Fibroblast of mammary gland (primary cell): ENCODE measurements at regions not wholly inside any gene's neighbourhood (a gene's known extent, or its start where the extent isn't known, plus 50 kb on each side); places are given as distances from the start of the nearest gene placed in this dataset.

Experiments used
- DNase-seq: peaks from one replicate; pipeline ENCODE4 v3.0.0-alpha.2; 2010; ENCODE audit warnings: low read depth
- H3K4me3 ChIP-seq: 2 replicates; pipeline ENCODE4 v1.5.1; 2011; ENCODE audit warnings: low read depth, mild to moderate bottlenecking, low read length, moderate library complexity; ENCODE audit not compliant: control insufficient read depth
- CTCF ChIP-seq: conservative IDR thresholded peaks from 2 replicates; pipeline ENCODE4 v1.5.1; 2011; ENCODE audit warnings: low read depth, low read length, inconsistent platforms; ENCODE audit not compliant: control insufficient read depth, insufficient read depth

GRCh38 chr3:84742915-84743425 is 215.8 kb upstream of the CADM2 start:
- H3K4me3 ChIP-seq, result no peak overlapping the region
- no peak for DNase-seq
- TF ChIP-seq CTCF, result no peak

- no peak for TF ChIP-seq CTCF
- no peak overlapping the region for H3K4me3 ChIP-seq
- DNase-seq, result no peak
These were observed 214.7 kb upstream of the CADM2 start for GRCh38 chr3:84744130-84744529.

- H3K4me3 ChIP-seq, result no peak overlapping the region
- no peak for TF ChIP-seq CTCF
- no peak for DNase-seq
These were observed 202.9 kb upstream of the CADM2 start for GRCh38 chr3:84755860-84756259.

- no peak for TF ChIP-seq CTCF
- no peak for DNase-seq
- no peak overlapping the region for H3K4me3 ChIP-seq
These were observed 199.4 kb upstream of the CADM2 start for GRCh38 chr3:84759361-84759760.

GRCh38 chr3:84772841-84773240 is 185.9 kb upstream of the CADM2 start:
- no peak overlapping the region for H3K4me3 ChIP-seq
- no peak for DNase-seq
- no peak for TF ChIP-seq CTCF

- no peak for DNase-seq
- no peak for TF ChIP-seq CTCF
- no peak overlapping the region for H3K4me3 ChIP-seq
These were observed 175.5 kb upstream of the CADM2 start for GRCh38 chr3:84783281-84783680.

GRCh38 chr3:84789961-84790360 is 168.8 kb upstream of the CADM2 start:
- TF ChIP-seq CTCF, result no peak
- DNase-seq, result no peak
- no peak overlapping the region for H3K4me3 ChIP-seq
